ENCODE measurements at regions not wholly inside any gene's neighbourhood (a gene's known extent, or its start where the extent isn't known, plus 50 kb on each side); places are given as distances from the start of the nearest gene placed in this dataset.

GRCh38 chr6:50211582-50211981 lies 161.9 kb upstream of the DEFB112 start:
- DNase-seq (ENCODE audit: low spot score): no peak
- intact Hi-C loops (cut with DNase I): no loop called here
- no peak for ATAC-seq

- ATAC-seq (no peak), DNase-seq (ENCODE audit: low spot score) (no peak)
- intact Hi-C loops (cut with DNase I): no loop called here
Observed at GRCh38 chr6:50213146-50213545, 163.4 kb upstream of the DEFB112 start.

- no peak for DNase-seq (ENCODE audit: low spot score)
- intact Hi-C loops (cut with DNase I): no loop called here
- ATAC-seq: no peak
Observed at GRCh38 chr6:50214937-50215336, 165.2 kb upstream of the DEFB112 start.

GRCh38 chr6:50217841-50218240 lies 168.1 kb upstream of the DEFB112 start:
- DNase-seq (ENCODE audit: low spot score): no peak
- intact Hi-C loops (cut with DNase I): no loop called here
- ATAC-seq: no peak

GRCh38 chr6:50236164-50236563 lies 186.4 kb upstream of the DEFB112 start:
- no peak for ATAC-seq
- DNase-seq (ENCODE audit: low spot score): no peak
- intact Hi-C loops (cut with DNase I): no loop called here

GRCh38 chr6:50239853-50240252 lies 190.1 kb upstream of the DEFB112 start:
- ATAC-seq (peak; percentile 46), DNase-seq (ENCODE audit: low spot score) (no peak)
- intact Hi-C loops (cut with DNase I): no loop called here

- ATAC-seq (no peak), DNase-seq (ENCODE audit: low spot score) (no peak)
- intact Hi-C loops (cut with DNase I): no loop called here
Observed at GRCh38 chr6:50240986-50241385, 191.3 kb upstream of the DEFB112 start.

- DNase-seq (ENCODE audit: low spot score) (no peak), ATAC-seq (no peak)
- intact Hi-C loops (cut with DNase I): no loop called here
Observed at GRCh38 chr6:50249493-50249892, 199.8 kb upstream of the DEFB112 start.

- ATAC-seq: no peak
- DNase-seq (ENCODE audit: low spot score): no peak
- intact Hi-C loops (cut with DNase I): no loop called here
Observed at GRCh38 chr6:50257322-50257721, 207.6 kb upstream of the DEFB112 start.

GRCh38 chr6:50259903-50260302 lies 210.2 kb upstream of the DEFB112 start:
- ATAC-seq: peak; percentile 26
- intact Hi-C loops (cut with DNase I): no loop called here
- no peak for DNase-seq (ENCODE audit: low spot score)

- ATAC-seq: no peak
- intact Hi-C loops (cut with DNase I): no loop called here
- no peak for DNase-seq (ENCODE audit: low spot score)
Observed at GRCh38 chr6:50264995-50265571, 215.4 kb upstream of the DEFB112 start.

- DNase-seq (ENCODE audit: low spot score) (no peak), ATAC-seq (no peak)
- intact Hi-C loops (cut with DNase I): no loop called here
Observed at GRCh38 chr6:50270415-50270814, 220.7 kb upstream of the DEFB112 start.

- DNase-seq (ENCODE audit: low spot score) (no peak), ATAC-seq (no peak)
- intact Hi-C loops (cut with DNase I): no loop called here
Observed at GRCh38 chr6:50271266-50271665, 221.5 kb upstream of the DEFB112 start.

GRCh38 chr6:50271817-50272216 lies 222.1 kb upstream of the DEFB112 start:
- DNase-seq (ENCODE audit: low spot score) (no peak), ATAC-seq (no peak)
- intact Hi-C loops (cut with DNase I): no loop called here

- ATAC-seq (no peak), DNase-seq (ENCODE audit: low spot score) (no peak)
- intact Hi-C loops (cut with DNase I): no loop called here
Observed at GRCh38 chr6:50272611-50273010, 222.9 kb upstream of the DEFB112 start.

- DNase-seq (ENCODE audit: low spot score) (no peak), ATAC-seq (no peak)
- intact Hi-C loops (cut with DNase I): no loop called here
Observed at GRCh38 chr6:50276771-50277261, 227.1 kb upstream of the DEFB112 start.

GRCh38 chr6:50277774-50278173 lies 228.0 kb upstream of the DEFB112 start:
- DNase-seq (ENCODE audit: low spot score) (no peak), ATAC-seq (no peak)
- intact Hi-C loops (cut with DNase I): no loop called here

- no peak for DNase-seq (ENCODE audit: low spot score)
- ATAC-seq: no peak
- intact Hi-C loops (cut with DNase I): no loop called here
Observed at GRCh38 chr6:50278663-50279062, 228.9 kb upstream of the DEFB112 start.

GRCh38 chr6:50285735-50286134 lies 236.0 kb upstream of the DEFB112 start:
- ATAC-seq: no peak
- intact Hi-C loops (cut with DNase I): no loop called here
- DNase-seq (ENCODE audit: low spot score): no peak

- ATAC-seq (no peak), DNase-seq (ENCODE audit: low spot score) (no peak)
- intact Hi-C loops (cut with DNase I): no loop called here
Observed at GRCh38 chr6:50288241-50288640, 238.5 kb upstream of the DEFB112 start.

- no peak for DNase-seq (ENCODE audit: low spot score)
- intact Hi-C loops (cut with DNase I): no loop called here
Observed at GRCh38 chr6:50288881-50289280, 239.2 kb upstream of the DEFB112 start.

GRCh38 chr6:50289366-50289765 lies 239.6 kb upstream of the DEFB112 start:
- ATAC-seq: no peak
- DNase-seq (ENCODE audit: low spot score): no peak
- intact Hi-C loops (cut with DNase I): no loop called here

More at GRCh38 chr6:50288881-50289280, 239.2 kb upstream of the DEFB112 start:
- ATAC-seq: no peak
